ENCODE measurements at regions not wholly inside any gene's neighbourhood (a gene's known extent, or its start where the extent isn't known, plus 50 kb on each side); places are given as distances from the start of the nearest gene placed in this dataset.

DNA sequence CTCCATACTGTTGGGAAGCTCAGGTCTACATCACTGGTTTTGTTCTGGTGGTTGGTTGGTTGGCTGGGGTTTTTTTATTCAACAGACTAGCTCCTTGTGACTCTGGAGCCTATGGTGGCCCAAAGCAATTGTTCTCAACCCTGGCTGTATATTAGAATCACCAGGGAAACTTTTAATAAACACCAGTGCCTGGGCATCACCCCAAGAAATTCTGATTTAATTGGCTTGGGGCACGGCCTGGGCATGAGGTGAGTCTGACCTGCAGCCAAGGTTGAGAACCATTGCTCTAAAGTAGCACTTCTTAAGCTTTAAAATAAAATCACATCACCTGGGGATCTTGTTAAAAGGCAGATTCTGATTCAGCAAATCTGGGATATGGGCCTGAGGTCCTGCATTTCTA, 184.1 kb downstream of the C1D start (continued):
- TF ChIP-seq JUNB (IDR thresholded peaks at IDR 0.05; ENCODE audit: unreplicated experiment) (no peak), CREB1 (CRISPR knock-in tag; IDR thresholded peaks at IDR 0.05; ENCODE audit: low read depth) (no peak), EZH2 (IDR thresholded peaks at IDR 0.05; ENCODE audit: low read depth, unreplicated experiment) (no peak)

DNA sequence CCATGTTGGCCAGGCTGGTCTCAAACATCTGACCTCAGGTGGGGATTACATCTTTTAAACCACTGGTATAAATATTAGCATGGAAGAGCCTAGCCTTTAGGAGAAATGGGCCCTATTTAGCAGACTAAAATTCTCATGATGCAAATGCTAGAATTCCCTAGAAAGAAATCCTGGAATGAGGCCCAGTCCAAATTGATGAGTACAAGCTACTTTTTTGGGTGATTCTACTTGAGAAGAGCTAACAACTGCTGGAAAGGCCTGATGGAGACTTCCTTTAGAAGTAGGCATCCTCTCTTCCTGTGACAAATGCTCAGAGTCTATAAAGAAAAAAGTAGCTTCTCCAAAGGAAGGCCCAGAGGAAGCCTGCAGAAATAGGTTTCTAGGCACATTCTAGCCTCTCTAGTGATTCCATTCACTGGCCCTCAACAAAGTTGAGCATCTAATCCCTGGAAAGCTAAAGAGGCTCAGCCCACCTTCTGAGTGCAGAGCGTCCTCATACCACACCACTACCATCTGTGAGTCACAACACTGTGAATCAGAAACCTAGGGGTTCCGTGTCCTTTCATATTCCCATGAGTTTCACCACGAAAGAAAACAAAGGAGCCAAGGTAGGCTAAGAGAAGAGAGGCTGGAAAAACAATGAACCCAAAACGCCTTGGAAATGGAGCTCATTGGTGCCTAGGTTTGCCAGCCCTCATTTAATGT, 183.1 kb downstream of the C1D start:
- H3K36me3 ChIP-seq (ENCODE audit: insufficient read depth) = no peaks in the 10 kb centered on the region
- Mint-ChIP-seq H3K9me3 (no peaks in the 10 kb centered on the region), H3K27ac (no peak overlapping the region), H3K27me3 (ENCODE audit: insufficient read depth, low read depth, poor library complexity) (no peaks in the 10 kb centered on the region), H3K36me3 (ENCODE audit: low read depth) (no peaks in the 10 kb centered on the region), H3K4me1 (peaks cover 11% of the 10 kb centered on the region), H3K4me3 (no peak overlapping the region)
- no peaks in the 10 kb centered on the region for H3F3A ChIP-seq (replicated peaks; ENCODE audit: low read depth)
- ATAC-seq (no peak), DNase-seq (ENCODE audit: low spot score) (no peak)
- 0 out of 2 replicates have a peak, but pooled peaks cover 3% of the 10 kb centered on the region for H3K4me1 ChIP-seq (ENCODE audit: insufficient read depth)
- H3K9me2 ChIP-seq (ENCODE audit: insufficient read depth) = no peaks in the 10 kb centered on the region
- no peak overlapping the region for H3K27ac ChIP-seq (ENCODE audit: low read depth)
- H3K27me3 ChIP-seq (ENCODE audit: insufficient read depth) = no peaks in the 10 kb centered on the region
- no peak overlapping the region for H3K4me2 ChIP-seq
- H3K4me3 ChIP-seq = no peak overlapping the region
- H3K79me2 ChIP-seq (replicated peaks; ENCODE audit: insufficient read depth) = no peaks in the 10 kb centered on the region
- 0 out of 2 replicates have a peak overlapping the region, but pooled peaks have one; percentile 52 for H2AFZ ChIP-seq
- no peaks in the 10 kb centered on the region for H4K20me1 ChIP-seq (replicated peaks; ENCODE audit: insufficient read depth)
- TF ChIP-seq, protein P1, sequence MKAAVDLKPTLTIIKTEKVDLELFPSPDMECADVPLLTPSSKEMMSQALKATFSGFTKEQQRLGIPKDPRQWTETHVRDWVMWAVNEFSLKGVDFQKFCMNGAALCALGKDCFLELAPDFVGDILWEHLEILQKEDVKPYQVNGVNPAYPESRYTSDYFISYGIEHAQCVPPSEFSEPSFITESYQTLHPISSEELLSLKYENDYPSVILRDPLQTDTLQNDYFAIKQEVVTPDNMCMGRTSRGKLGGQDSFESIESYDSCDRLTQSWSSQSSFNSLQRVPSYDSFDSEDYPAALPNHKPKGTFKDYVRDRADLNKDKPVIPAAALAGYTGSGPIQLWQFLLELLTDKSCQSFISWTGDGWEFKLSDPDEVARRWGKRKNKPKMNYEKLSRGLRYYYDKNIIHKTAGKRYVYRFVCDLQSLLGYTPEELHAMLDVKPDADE (IDR thresholded peaks at IDR 0.05) = no peak
- no peak for TF ChIP-seq POLR2AphosphoS5 (IDR thresholded peaks at IDR 0.05; ENCODE audit: low read depth)
- TF ChIP-seq, protein P2, sequence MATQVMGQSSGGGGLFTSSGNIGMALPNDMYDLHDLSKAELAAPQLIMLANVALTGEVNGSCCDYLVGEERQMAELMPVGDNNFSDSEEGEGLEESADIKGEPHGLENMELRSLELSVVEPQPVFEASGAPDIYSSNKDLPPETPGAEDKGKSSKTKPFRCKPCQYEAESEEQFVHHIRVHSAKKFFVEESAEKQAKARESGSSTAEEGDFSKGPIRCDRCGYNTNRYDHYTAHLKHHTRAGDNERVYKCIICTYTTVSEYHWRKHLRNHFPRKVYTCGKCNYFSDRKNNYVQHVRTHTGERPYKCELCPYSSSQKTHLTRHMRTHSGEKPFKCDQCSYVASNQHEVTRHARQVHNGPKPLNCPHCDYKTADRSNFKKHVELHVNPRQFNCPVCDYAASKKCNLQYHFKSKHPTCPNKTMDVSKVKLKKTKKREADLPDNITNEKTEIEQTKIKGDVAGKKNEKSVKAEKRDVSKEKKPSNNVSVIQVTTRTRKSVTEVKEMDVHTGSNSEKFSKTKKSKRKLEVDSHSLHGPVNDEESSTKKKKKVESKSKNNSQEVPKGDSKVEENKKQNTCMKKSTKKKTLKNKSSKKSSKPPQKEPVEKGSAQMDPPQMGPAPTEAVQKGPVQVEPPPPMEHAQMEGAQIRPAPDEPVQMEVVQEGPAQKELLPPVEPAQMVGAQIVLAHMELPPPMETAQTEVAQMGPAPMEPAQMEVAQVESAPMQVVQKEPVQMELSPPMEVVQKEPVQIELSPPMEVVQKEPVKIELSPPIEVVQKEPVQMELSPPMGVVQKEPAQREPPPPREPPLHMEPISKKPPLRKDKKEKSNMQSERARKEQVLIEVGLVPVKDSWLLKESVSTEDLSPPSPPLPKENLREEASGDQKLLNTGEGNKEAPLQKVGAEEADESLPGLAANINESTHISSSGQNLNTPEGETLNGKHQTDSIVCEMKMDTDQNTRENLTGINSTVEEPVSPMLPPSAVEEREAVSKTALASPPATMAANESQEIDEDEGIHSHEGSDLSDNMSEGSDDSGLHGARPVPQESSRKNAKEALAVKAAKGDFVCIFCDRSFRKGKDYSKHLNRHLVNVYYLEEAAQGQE (IDR thresholded peaks at IDR 0.05; ENCODE audit: unreplicated experiment) = no peak
- no peak for TF ChIP-seq ZNF331 (CRISPR knock-in tag; IDR thresholded peaks at IDR 0.05; ENCODE audit: low read depth)
- TF ChIP-seq NANOG (IDR thresholded peaks at IDR 0.05; ENCODE audit: borderline replicate concordance) = no peak
- TF ChIP-seq STAT1 (IDR thresholded peaks at IDR 0.05; ENCODE audit: unreplicated experiment) = no peak
- TF ChIP-seq, protein P3, sequence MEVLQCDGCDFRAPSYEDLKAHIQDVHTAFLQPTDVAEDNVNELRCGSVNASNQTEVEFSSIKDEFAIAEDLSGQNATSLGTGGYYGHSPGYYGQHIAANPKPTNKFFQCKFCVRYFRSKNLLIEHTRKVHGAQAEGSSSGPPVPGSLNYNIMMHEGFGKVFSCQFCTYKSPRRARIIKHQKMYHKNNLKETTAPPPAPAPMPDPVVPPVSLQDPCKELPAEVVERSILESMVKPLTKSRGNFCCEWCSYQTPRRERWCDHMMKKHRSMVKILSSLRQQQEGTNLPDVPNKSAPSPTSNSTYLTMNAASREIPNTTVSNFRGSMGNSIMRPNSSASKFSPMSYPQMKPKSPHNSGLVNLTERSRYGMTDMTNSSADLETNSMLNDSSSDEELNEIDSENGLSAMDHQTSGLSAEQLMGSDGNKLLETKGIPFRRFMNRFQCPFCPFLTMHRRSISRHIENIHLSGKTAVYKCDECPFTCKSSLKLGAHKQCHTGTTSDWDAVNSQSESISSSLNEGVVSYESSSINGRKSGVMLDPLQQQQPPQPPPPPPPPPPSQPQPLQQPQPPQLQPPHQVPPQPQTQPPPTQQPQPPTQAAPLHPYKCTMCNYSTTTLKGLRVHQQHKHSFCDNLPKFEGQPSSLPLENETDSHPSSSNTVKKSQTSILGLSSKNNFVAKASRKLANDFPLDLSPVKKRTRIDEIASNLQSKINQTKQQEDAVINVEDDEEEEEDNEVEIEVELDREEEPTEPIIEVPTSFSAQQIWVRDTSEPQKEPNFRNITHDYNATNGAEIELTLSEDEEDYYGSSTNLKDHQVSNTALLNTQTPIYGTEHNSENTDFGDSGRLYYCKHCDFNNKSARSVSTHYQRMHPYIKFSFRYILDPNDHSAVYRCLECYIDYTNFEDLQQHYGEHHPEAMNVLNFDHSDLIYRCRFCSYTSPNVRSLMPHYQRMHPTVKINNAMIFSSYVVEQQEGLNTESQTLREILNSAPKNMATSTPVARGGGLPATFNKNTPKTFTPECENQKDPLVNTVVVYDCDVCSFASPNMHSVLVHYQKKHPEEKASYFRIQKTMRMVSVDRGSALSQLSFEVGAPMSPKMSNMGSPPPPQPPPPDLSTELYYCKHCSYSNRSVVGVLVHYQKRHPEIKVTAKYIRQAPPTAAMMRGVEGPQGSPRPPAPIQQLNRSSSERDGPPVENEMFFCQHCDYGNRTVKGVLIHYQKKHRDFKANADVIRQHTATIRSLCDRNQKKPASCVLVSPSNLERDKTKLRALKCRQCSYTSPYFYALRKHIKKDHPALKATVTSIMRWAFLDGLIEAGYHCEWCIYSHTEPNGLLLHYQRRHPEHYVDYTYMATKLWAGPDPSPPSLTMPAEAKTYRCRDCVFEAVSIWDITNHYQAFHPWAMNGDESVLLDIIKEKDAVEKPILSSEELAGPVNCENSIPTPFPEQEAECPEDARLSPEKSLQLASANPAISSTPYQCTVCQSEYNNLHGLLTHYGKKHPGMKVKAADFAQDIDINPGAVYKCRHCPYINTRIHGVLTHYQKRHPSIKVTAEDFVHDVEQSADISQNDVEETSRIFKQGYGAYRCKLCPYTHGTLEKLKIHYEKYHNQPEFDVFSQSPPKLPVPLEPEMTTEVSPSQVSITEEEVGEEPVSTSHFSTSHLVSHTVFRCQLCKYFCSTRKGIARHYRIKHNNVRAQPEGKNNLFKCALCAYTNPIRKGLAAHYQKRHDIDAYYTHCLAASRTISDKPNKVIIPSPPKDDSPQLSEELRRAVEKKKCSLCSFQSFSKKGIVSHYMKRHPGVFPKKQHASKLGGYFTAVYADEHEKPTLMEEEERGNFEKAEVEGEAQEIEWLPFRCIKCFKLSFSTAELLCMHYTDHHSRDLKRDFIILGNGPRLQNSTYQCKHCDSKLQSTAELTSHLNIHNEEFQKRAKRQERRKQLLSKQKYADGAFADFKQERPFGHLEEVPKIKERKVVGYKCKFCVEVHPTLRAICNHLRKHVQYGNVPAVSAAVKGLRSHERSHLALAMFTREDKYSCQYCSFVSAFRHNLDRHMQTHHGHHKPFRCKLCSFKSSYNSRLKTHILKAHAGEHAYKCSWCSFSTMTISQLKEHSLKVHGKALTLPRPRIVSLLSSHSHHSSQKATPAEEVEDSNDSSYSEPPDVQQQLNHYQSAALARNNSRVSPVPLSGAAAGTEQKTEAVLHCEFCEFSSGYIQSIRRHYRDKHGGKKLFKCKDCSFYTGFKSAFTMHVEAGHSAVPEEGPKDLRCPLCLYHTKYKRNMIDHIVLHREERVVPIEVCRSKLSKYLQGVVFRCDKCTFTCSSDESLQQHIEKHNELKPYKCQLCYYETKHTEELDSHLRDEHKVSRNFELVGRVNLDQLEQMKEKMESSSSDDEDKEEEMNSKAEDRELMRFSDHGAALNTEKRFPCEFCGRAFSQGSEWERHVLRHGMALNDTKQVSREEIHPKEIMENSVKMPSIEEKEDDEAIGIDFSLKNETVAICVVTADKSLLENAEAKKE (CRISPR knock-in tag; IDR thresholded peaks at IDR 0.05) = no peak
- TF ChIP-seq EZH2 (IDR thresholded peaks at IDR 0.05; ENCODE audit: low read depth, unreplicated experiment) = no peak
- TF ChIP-seq CREB1 (CRISPR knock-in tag; IDR thresholded peaks at IDR 0.05; ENCODE audit: low read depth) = no peak
- TF ChIP-seq, protein P4, sequence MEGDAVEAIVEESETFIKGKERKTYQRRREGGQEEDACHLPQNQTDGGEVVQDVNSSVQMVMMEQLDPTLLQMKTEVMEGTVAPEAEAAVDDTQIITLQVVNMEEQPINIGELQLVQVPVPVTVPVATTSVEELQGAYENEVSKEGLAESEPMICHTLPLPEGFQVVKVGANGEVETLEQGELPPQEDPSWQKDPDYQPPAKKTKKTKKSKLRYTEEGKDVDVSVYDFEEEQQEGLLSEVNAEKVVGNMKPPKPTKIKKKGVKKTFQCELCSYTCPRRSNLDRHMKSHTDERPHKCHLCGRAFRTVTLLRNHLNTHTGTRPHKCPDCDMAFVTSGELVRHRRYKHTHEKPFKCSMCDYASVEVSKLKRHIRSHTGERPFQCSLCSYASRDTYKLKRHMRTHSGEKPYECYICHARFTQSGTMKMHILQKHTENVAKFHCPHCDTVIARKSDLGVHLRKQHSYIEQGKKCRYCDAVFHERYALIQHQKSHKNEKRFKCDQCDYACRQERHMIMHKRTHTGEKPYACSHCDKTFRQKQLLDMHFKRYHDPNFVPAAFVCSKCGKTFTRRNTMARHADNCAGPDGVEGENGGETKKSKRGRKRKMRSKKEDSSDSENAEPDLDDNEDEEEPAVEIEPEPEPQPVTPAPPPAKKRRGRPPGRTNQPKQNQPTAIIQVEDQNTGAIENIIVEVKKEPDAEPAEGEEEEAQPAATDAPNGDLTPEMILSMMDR (conservative IDR thresholded peaks at IDR 0.05; ENCODE audit: low read depth in 2 of 2) = no peak
- TF ChIP-seq ZNF114 (CRISPR knock-in tag; IDR thresholded peaks at IDR 0.05) = no peak
- TF ChIP-seq JUNB (IDR thresholded peaks at IDR 0.05; ENCODE audit: unreplicated experiment) = no peak
